ENCODE measurements at regions not wholly inside any gene's neighbourhood (a gene's known extent, or its start where the extent isn't known, plus 50 kb on each side); places are given as distances from the start of the nearest gene placed in this dataset.

DNA sequence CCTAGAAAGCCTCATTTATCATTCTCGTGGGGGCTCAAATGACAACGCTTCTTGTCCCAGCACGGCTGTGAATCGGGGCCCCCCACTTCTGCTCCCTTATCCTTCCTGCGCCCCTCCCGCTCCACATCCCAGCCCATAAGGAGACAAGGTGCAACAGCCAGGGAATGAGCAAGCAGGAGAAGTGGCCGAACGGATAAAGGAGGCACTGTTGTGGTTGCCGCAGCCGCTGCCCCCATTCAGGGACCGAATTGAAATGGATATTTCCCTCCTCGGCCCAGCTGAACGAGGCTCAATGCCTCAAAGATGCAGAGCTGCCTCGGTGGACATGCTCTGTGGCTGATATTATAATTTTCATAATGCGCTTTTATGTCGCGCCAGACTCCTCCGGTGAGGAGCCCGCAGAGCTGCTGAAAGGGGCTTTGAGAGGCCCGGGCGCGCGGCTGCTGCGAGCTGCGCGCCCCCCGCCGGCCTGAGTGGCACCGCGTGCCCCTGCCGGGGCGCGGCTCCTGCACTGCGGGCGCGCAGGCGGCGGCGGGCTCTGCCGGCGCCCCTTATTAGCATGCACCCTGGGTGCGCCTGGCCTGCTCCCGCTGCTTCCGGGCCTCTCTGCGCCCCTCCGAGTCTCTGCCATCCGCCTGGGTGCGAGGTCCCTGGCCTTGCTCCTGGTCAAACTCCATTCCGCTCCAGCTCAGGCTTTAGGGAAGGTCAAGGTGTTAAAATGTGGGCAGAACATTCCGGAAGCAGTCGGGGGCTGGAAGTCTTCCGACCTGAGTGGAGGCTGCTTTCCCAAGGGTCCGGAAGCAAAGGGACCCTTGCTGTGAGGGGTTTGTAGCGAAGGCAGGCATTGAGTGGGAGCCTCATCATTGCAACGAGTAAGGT lies 68.2 kb upstream of the TMEM33 start:
- peak; percentile 46 for TF ChIP-seq EZH2 (IDR thresholded peaks at IDR 0.05; ENCODE audit: low read length)
- TF ChIP-seq, protein P1, sequence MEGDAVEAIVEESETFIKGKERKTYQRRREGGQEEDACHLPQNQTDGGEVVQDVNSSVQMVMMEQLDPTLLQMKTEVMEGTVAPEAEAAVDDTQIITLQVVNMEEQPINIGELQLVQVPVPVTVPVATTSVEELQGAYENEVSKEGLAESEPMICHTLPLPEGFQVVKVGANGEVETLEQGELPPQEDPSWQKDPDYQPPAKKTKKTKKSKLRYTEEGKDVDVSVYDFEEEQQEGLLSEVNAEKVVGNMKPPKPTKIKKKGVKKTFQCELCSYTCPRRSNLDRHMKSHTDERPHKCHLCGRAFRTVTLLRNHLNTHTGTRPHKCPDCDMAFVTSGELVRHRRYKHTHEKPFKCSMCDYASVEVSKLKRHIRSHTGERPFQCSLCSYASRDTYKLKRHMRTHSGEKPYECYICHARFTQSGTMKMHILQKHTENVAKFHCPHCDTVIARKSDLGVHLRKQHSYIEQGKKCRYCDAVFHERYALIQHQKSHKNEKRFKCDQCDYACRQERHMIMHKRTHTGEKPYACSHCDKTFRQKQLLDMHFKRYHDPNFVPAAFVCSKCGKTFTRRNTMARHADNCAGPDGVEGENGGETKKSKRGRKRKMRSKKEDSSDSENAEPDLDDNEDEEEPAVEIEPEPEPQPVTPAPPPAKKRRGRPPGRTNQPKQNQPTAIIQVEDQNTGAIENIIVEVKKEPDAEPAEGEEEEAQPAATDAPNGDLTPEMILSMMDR (optimal IDR thresholded peaks at IDR 0.05 in 1 of 3, IDR thresholded peaks at IDR 0.05 in 1 of 3, conservative IDR thresholded peaks at IDR 0.05 in 1 of 3; ENCODE audit: extremely low read depth in 1 of 3, insufficient read depth in 2 of 3, low read length in 3 of 3), result no peak
